ENCODE measurements at regions not wholly inside any gene's neighbourhood (a gene's known extent, or its start where the extent isn't known, plus 50 kb on each side); places are given as distances from the start of the nearest gene placed in this dataset.

- DNase-seq (ENCODE audit: low spot score): no peak
Measured at GRCh38 chr4:65747386-65747785, 77.1 kb upstream of the EPHA5 start.

- no peak for DNase-seq (ENCODE audit: low spot score)
Measured at GRCh38 chr4:65738134-65738533, 67.8 kb upstream of the EPHA5 start.

- no peak for DNase-seq (ENCODE audit: low spot score)
Measured at GRCh38 chr4:65737672-65738071, 67.4 kb upstream of the EPHA5 start.

GRCh38 chr4:65724973-65725372, 54.7 kb upstream of the EPHA5 start:
- no peak for DNase-seq (ENCODE audit: low spot score)
